Caco-2 (cell line): ENCODE measurements at regions not wholly inside any gene's neighbourhood (a gene's known extent, or its start where the extent isn't known, plus 50 kb on each side); places are given as distances from the start of the nearest gene placed in this dataset.

Source experiments
- BruUV-seq: library from RNA; stranded (reverse); fragments of 400-500 nt; replicated peaks from 2 replicates; lab custom pipeline; 2021; lab: Mats Ljungman, UMichigan
- CTCF ChIA-PET: fragments of 300-600 bp; sonication (Branson Sonifier 250); formaldehyde crosslinking; loops from one replicate; lab custom pipeline; 2022; ENCODE audit warnings: antibody characterized with exemption; lab: Charles Lee
- POLR2A ChIA-PET: fragments of 300-600 bp; sonication (Branson Sonifier 250); formaldehyde crosslinking; loops from one replicate; lab custom pipeline; 2022; ENCODE audit warnings: antibody characterized with exemption; lab: Charles Lee
- DNase-seq, 2 experiments: peaks; one replicate each; pipeline versions ENCODE4 v3.0.0 to v3.0.0-alpha.2; 2020 to 2022
- H3K27me3 ChIP-seq: replicated peaks from 2 replicates; pipeline ENCODE4 v1.6.0; 2011; ENCODE audit warnings: low read length; ENCODE audit not compliant: control insufficient read depth, insufficient read depth
- H3K36me3 ChIP-seq: 2 replicates; pipeline ENCODE4 v1.5.1; 2011; ENCODE audit warnings: low read length; ENCODE audit not compliant: control insufficient read depth, insufficient read depth
- H3K4me1 ChIP-seq: fragments of 250-450 bp; sonication (Bioruptor Pico); 2 replicates; pipeline ENCODE4 v1.5.1; 2020; ENCODE audit warnings: mild to moderate bottlenecking
- H3K4me3 ChIP-seq: 2 replicates; pipeline ENCODE4 v1.5.1; 2011; ENCODE audit warnings: low read depth, mild to moderate bottlenecking, control low read depth, low read length
- H3K9me3 ChIP-seq: fragments of 250-450 bp; sonication (Bioruptor Pico); 2 replicates; pipeline ENCODE4 v1.5.1; 2020; ENCODE audit warnings: mild to moderate bottlenecking, moderate library complexity
- H3K27ac Mint-ChIP-seq: one replicate; pipeline ENCODE4 v1.8.0; 2022; ENCODE audit warnings: mixed read lengths; ENCODE audit not compliant: unreplicated experiment
- H3K27me3 Mint-ChIP-seq: one replicate; pipeline ENCODE4 v1.8.0; 2022; ENCODE audit warnings: mixed read lengths; ENCODE audit not compliant: insufficient read depth, unreplicated experiment
- H3K36me3 Mint-ChIP-seq: one replicate; pipeline ENCODE4 v1.8.0; 2022; ENCODE audit warnings: mild to moderate bottlenecking, mixed read lengths; ENCODE audit not compliant: insufficient read depth, unreplicated experiment
- H3K4me1 Mint-ChIP-seq: one replicate; pipeline ENCODE4 v1.8.0; 2022; ENCODE audit warnings: low read depth, mixed read lengths; ENCODE audit not compliant: unreplicated experiment
- H3K4me3 Mint-ChIP-seq: one replicate; pipeline ENCODE4 v1.8.0; 2022; ENCODE audit warnings: mild to moderate bottlenecking, moderate library complexity, mixed read lengths; ENCODE audit not compliant: unreplicated experiment
- H3K9me3 Mint-ChIP-seq: one replicate; pipeline ENCODE4 v1.8.0; 2022; ENCODE audit warnings: mixed read lengths; ENCODE audit not compliant: unreplicated experiment
- intact Hi-C: fragments of 100-400 bp; cut with micrococcal nuclease; formaldehyde crosslinking; loops from one replicate; pipeline ENCODE4 v1.10.0; 2022; ENCODE audit not compliant: unreplicated experiment
- TF ChIP-seq, protein P1 (sequence below), 2 experiments: fragments of 200-600 bp in 1 of 2; IDR thresholded peaks; 1 replicate in 1 of 2; 2 replicates in 1 of 2; pipeline versions ENCODE4 v1.5.1 to v1.8.0; 2011 to 2022; ENCODE audit warnings: antibody characterized with exemption in 1 of 2, control low read depth in 1 of 2, inconsistent platforms in 1 of 2, low read depth in 1 of 2, low read length in 1 of 2, mild to moderate bottlenecking in 1 of 2, moderate library complexity in 1 of 2; ENCODE audit not compliant: insufficient read depth in 1 of 2, severe bottlenecking in 1 of 2, unreplicated experiment in 1 of 2

DNA sequence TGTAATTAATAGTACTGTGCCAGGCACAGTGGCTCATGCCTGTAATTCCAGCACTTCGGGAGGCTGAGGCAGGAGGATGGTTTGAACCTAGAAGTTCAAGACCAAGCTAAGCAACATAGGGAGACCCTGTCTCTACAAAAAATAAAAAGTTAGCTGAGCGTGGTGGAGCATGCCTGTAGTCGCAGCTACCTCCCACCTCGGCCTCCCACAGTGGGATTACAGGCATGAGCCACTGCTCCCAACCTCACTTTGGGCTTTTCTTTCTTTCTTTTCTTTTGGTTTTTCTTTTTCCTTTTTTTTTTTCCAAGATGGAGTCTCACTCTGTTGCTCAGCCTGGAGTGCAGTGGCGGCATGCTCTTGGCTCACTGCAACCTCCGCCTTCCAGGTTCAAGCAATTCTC, 137.8 kb downstream of the MRM1 start:
- no TSS peak for BruUV-seq
- Mint-ChIP-seq H3K4me3 (no peak overlapping the region), H3K36me3 (no peaks in the 10 kb centered on the region), H3K9me3 (peaks cover 10% of the 10 kb centered on the region), H3K27me3 (peaks cover 28% of the 10 kb centered on the region), H3K4me1 (no peaks in the 10 kb centered on the region), H3K27ac (no peak overlapping the region)
- H3K36me3 ChIP-seq = no peaks in the 10 kb centered on the region
- no peaks in the 10 kb centered on the region for H3K4me1 ChIP-seq
- ChIA-PET CTCF (no interaction called here), POLR2A (no interaction called here)
- TF ChIP-seq, protein P1, sequence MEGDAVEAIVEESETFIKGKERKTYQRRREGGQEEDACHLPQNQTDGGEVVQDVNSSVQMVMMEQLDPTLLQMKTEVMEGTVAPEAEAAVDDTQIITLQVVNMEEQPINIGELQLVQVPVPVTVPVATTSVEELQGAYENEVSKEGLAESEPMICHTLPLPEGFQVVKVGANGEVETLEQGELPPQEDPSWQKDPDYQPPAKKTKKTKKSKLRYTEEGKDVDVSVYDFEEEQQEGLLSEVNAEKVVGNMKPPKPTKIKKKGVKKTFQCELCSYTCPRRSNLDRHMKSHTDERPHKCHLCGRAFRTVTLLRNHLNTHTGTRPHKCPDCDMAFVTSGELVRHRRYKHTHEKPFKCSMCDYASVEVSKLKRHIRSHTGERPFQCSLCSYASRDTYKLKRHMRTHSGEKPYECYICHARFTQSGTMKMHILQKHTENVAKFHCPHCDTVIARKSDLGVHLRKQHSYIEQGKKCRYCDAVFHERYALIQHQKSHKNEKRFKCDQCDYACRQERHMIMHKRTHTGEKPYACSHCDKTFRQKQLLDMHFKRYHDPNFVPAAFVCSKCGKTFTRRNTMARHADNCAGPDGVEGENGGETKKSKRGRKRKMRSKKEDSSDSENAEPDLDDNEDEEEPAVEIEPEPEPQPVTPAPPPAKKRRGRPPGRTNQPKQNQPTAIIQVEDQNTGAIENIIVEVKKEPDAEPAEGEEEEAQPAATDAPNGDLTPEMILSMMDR (IDR thresholded peaks at IDR 0.05; ENCODE audit: insufficient read depth in 1 of 2, low read depth in 1 of 2, low read length in 1 of 2, severe bottlenecking in 1 of 2, unreplicated experiment in 1 of 2) = no peak
- intact Hi-C loops = no loop called here
- no peaks in the 10 kb centered on the region; the same call in 1 of the 2 replicates for H3K27me3 ChIP-seq
- no peak for DNase-seq
- H3K4me3 ChIP-seq = no peak overlapping the region
- H3K9me3 ChIP-seq = no peaks in the 10 kb centered on the region

GRCh38 chr17:36740157-36740556, 138.8 kb downstream of the MRM1 start:
- ChIA-PET CTCF (no interaction called here), POLR2A (no interaction called here)
- no peak for DNase-seq
- TF ChIP-seq, protein P1 (IDR thresholded peaks at IDR 0.05; ENCODE audit: insufficient read depth in 1 of 2, low read depth in 1 of 2, low read length in 1 of 2, severe bottlenecking in 1 of 2, unreplicated experiment in 1 of 2) = no peak
- no TSS peak for BruUV-seq
- no peaks in the 10 kb centered on the region; the same call in 1 of the 2 replicates for H3K27me3 ChIP-seq
- no peaks in the 10 kb centered on the region for H3K4me1 Mint-ChIP-seq
- peaks cover 10% of the 10 kb centered on the region for H3K9me3 Mint-ChIP-seq
- no peak overlapping the region for H3K4me3 ChIP-seq
- H3K36me3 Mint-ChIP-seq = no peaks in the 10 kb centered on the region
- peaks cover 25% of the 10 kb centered on the region for H3K27me3 Mint-ChIP-seq
- intact Hi-C loops = no loop called here
- no peaks in the 10 kb centered on the region for H3K36me3 ChIP-seq
- H3K4me3 Mint-ChIP-seq = no peak overlapping the region
- no peaks in the 10 kb centered on the region for H3K9me3 ChIP-seq
- H3K27ac Mint-ChIP-seq = no peak overlapping the region
- H3K4me1 ChIP-seq = no peaks in the 10 kb centered on the region

DNA sequence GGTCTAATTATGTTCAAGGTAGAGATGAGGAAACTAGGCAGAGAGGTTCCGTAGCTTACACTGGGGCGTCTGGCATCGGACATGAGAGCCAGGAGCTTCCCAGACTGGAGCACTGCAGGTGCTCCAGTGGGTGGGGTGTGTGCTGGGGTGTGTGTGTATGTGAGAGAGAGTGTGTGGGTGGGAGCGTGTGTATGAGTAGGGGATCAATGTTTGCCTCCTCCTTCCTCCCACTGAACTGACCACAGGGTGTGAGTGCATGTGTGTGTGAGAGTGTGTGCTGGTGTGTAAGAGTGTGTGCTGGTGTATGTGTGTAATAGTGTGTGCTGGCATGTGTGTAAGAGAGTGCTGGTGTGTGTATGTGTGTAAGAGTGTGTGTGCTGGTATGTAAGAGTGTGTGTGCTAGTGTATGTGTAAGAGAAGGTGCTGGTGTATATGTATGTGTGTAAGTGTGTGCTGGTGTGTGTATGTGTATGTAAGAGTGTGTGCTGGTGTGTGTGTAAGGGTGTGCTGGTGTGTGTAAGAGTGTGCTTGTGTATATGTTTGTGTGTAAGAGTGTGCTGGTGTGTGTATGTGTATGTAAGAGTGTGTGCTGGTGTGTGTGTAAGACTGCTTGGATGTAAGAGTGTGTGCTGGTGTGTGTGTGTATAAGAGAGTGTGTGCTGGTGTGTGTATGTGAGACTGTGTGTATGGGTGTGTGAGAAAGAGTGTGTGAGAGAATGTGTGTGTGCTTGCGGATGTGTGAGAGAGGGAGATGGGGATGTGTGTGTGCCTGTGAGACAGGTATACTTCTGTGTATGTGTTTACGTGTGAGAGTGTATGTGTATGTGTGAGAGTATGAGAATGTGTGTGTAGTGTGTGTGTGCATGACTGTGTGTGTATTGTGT, 139.9 kb downstream of the MRM1 start:
- BruUV-seq = no TSS peak
- intact Hi-C loops = no loop called here
- TF ChIP-seq, protein P1 (IDR thresholded peaks at IDR 0.05; ENCODE audit: insufficient read depth in 1 of 2, low read depth in 1 of 2, low read length in 1 of 2, severe bottlenecking in 1 of 2, unreplicated experiment in 1 of 2) = no peak
- Mint-ChIP-seq H3K9me3 (peaks cover 10% of the 10 kb centered on the region), H3K27me3 (peaks cover 21% of the 10 kb centered on the region), H3K4me3 (no peak overlapping the region), H3K4me1 (no peaks in the 10 kb centered on the region), H3K27ac (no peak overlapping the region), H3K36me3 (no peaks in the 10 kb centered on the region)
- H3K36me3 ChIP-seq = no peaks in the 10 kb centered on the region
- H3K27me3 ChIP-seq = no peaks in the 10 kb centered on the region; the same call in 1 of the 2 replicates
- H3K4me1 ChIP-seq = no peaks in the 10 kb centered on the region
- CTCF ChIA-PET = no interaction called here
- H3K9me3 ChIP-seq = no peaks in the 10 kb centered on the region
- POLR2A ChIA-PET = no interaction called here
- DNase-seq = no peak
- H3K4me3 ChIP-seq = no peak overlapping the region
